MM.1S (cell line): ENCODE measurements at regions not wholly inside any gene's neighbourhood (a gene's known extent, or its start where the extent isn't known, plus 50 kb on each side); places are given as distances from the start of the nearest gene placed in this dataset.

Experiments
- DNase-seq: peaks from one replicate; pipeline ENCODE4 v3.0.0-alpha.2; 2015
- H2AFZ ChIP-seq: fragments of 300-600 bp; sonication (generic); 2 replicates; pipeline ENCODE4 v1.6.0; 2016; ENCODE audit warnings: antibody characterized with exemption, low read length
- H3F3A ChIP-seq: fragments of 300-600 bp; sonication (generic); 2 replicates; pipeline ENCODE4 v1.6.1; 2016; ENCODE audit warnings: mild to moderate bottlenecking, antibody characterized with exemption, low read length, moderate library complexity, mixed read lengths; ENCODE audit not compliant: insufficient read depth
- H3K27ac ChIP-seq: fragments of 300-600 bp; sonication (generic); 2 replicates; pipeline ENCODE4 v1.5.1; 2016; ENCODE audit warnings: mild to moderate bottlenecking, low read length
- H3K27me3 ChIP-seq: fragments of 300-600 bp; sonication (generic); replicated peaks from 2 replicates; pipeline ENCODE4 v1.6.0; 2016; ENCODE audit warnings: low read length; ENCODE audit not compliant: insufficient read depth
- H3K36me3 ChIP-seq: fragments of 300-600 bp; sonication (generic); replicated peaks from 2 replicates; pipeline ENCODE4 v1.6.1; 2016; ENCODE audit warnings: mild to moderate bottlenecking, low read length, mixed read lengths; ENCODE audit not compliant: insufficient read depth
- H3K4me1 ChIP-seq: fragments of 300-600 bp; sonication (generic); 2 replicates; pipeline ENCODE4 v1.6.1; 2016; ENCODE audit warnings: low read length, mixed read lengths
- H3K4me2 ChIP-seq: fragments of 300-600 bp; sonication (generic); 2 replicates; pipeline ENCODE4 v1.6.0; 2016; ENCODE audit warnings: low read depth, low read length
- H3K4me3 ChIP-seq: fragments of 300-600 bp; sonication (generic); 2 replicates; pipeline ENCODE4 v1.5.1; 2016; ENCODE audit warnings: low read length, mixed read lengths
- H3K79me2 ChIP-seq: fragments of 300-600 bp; sonication (generic); 2 replicates; pipeline ENCODE4 v1.6.1; 2016; ENCODE audit warnings: mixed run types, low read length, mixed read lengths
- H3K9ac ChIP-seq: fragments of 300-600 bp; sonication (generic); 2 replicates; pipeline ENCODE4 v1.6.1; 2016; ENCODE audit warnings: low read length, mixed read lengths
- H3K9me2 ChIP-seq: fragments of 300-600 bp; sonication (generic); replicated peaks from 2 replicates; pipeline ENCODE4 v1.6.1; 2016; ENCODE audit warnings: mild to moderate bottlenecking, low read length, mixed read lengths; ENCODE audit not compliant: insufficient read depth
- H3K9me3 ChIP-seq: fragments of 300-600 bp; sonication (generic); replicated peaks from 2 replicates; pipeline ENCODE4 v1.6.1; 2016; ENCODE audit warnings: mild to moderate bottlenecking, low read length, mixed read lengths; ENCODE audit not compliant: insufficient read depth
- H4K20me1 ChIP-seq: fragments of 300-600 bp; sonication (generic); 2 replicates; pipeline ENCODE4 v1.6.1; 2016; ENCODE audit warnings: mild to moderate bottlenecking, low read length, moderate library complexity, mixed read lengths; ENCODE audit not compliant: insufficient read depth
- CTCF ChIP-seq: fragments of 300-600 bp; sonication (generic); IDR thresholded peaks from 2 replicates; pipeline ENCODE4 v1.5.1; 2016; ENCODE audit warnings: antibody characterized with exemption, low read length, mixed read lengths
- EZH2 ChIP-seq: fragments of 300-600 bp; sonication (generic); optimal IDR thresholded peaks from 2 replicates; pipeline ENCODE3; 2017; ENCODE audit warnings: low read depth, mild to moderate bottlenecking, antibody characterized with exemption, low read length, mixed read lengths
- EZH2phosphoT487 ChIP-seq: fragments of 300-600 bp; sonication (generic); IDR thresholded peaks from 2 replicates; pipeline ENCODE4 v1.6.1; 2018; ENCODE audit warnings: antibody characterized with exemption, low read length

- Histone ChIP-seq H3K4me1 (no peaks in the 10 kb centered on the region), H4K20me1 (no peaks in the 10 kb centered on the region), H3F3A (no peaks in the 10 kb centered on the region), H3K27ac (no peak overlapping the region), H3K4me3 (no peak overlapping the region), H3K4me2 (no peak overlapping the region), H3K9me2 (no peaks in the 10 kb centered on the region), H2AFZ (no peak overlapping the region), H3K9ac (no peak overlapping the region), H3K9me3 (no peaks in the 10 kb centered on the region), H3K79me2 (no peaks in the 10 kb centered on the region), H3K27me3 (no peaks in the 10 kb centered on the region), H3K36me3 (no peaks in the 10 kb centered on the region)
- TF ChIP-seq CTCF: peak; percentile 19; the same call in 1 of the 2 replicates
- no peak for TF ChIP-seq EZH2
- DNase-seq: no peak
Observed at GRCh38 chr21:15552914-15553494, 176.8 kb upstream of the USP25 start.

- H3K4me2 ChIP-seq: no peak overlapping the region
- H3K27me3 ChIP-seq: no peaks in the 10 kb centered on the region
- no peaks in the 10 kb centered on the region for H3K4me1 ChIP-seq
- H4K20me1 ChIP-seq: no peaks in the 10 kb centered on the region
- no peak overlapping the region for H3K9ac ChIP-seq
- H3K4me3 ChIP-seq: no peak overlapping the region
- no peak overlapping the region for H2AFZ ChIP-seq
- no peaks in the 10 kb centered on the region for H3K36me3 ChIP-seq
- no peaks in the 10 kb centered on the region for H3K79me2 ChIP-seq
- no peaks in the 10 kb centered on the region for H3F3A ChIP-seq
- no peak for TF ChIP-seq EZH2phosphoT487
- TF ChIP-seq CTCF: no peak
- no peak for TF ChIP-seq EZH2
- no peaks in the 10 kb centered on the region for H3K9me3 ChIP-seq
- no peaks in the 10 kb centered on the region for H3K9me2 ChIP-seq
- H3K27ac ChIP-seq: no peak overlapping the region
- peak; percentile 34 for DNase-seq
Observed at GRCh38 chr21:15557925-15558324, 171.9 kb upstream of the USP25 start.

- no peaks in the 10 kb centered on the region for H3K4me1 ChIP-seq
- no peak for DNase-seq
Observed at GRCh38 chr21:15558884-15559283, 170.9 kb upstream of the USP25 start.

More at GRCh38 chr21:15558884-15559283, 170.9 kb upstream of the USP25 start:
- TF ChIP-seq EZH2: no peak
- no peak for TF ChIP-seq EZH2phosphoT487
- no peak for TF ChIP-seq CTCF
- Histone ChIP-seq H3K9me3 (no peaks in the 10 kb centered on the region), H3K4me2 (no peak overlapping the region), H3K27ac (no peak overlapping the region), H3K9me2 (no peaks in the 10 kb centered on the region), H2AFZ (no peak overlapping the region), H4K20me1 (no peaks in the 10 kb centered on the region), H3K36me3 (no peaks in the 10 kb centered on the region), H3K9ac (no peak overlapping the region), H3K27me3 (no peaks in the 10 kb centered on the region), H3F3A (no peaks in the 10 kb centered on the region), H3K4me3 (no peak overlapping the region), H3K79me2 (no peaks in the 10 kb centered on the region)
